Mesothelial cell of epicardium (in vitro differentiated cells): ENCODE measurements at regions not wholly inside any gene's neighbourhood (a gene's known extent, or its start where the extent isn't known, plus 50 kb on each side); places are given as distances from the start of the nearest gene placed in this dataset.

Experiments used
- DNase-seq, 2 experiments: peaks; one replicate each; pipeline ENCODE4 v3.0.0; 2021; ENCODE audit warnings: low spot score in 2 of 2; ENCODE audit not compliant: unreplicated experiment in 2 of 2
- H3K27ac Mint-ChIP-seq: 2 replicates; pipeline ENCODE4 v1.8.0; 2021; ENCODE audit warnings: mixed read lengths
- H3K27me3 Mint-ChIP-seq: 2 replicates; pipeline ENCODE4 v1.8.0; 2021; ENCODE audit warnings: low read depth, mixed read lengths
- H3K36me3 Mint-ChIP-seq: 2 replicates; pipeline ENCODE4 v1.8.0; 2021; ENCODE audit warnings: mixed read lengths
- H3K4me1 Mint-ChIP-seq: 2 replicates; pipeline ENCODE4 v1.8.0; 2021; ENCODE audit warnings: mixed read lengths
- H3K4me3 Mint-ChIP-seq: 2 replicates; pipeline ENCODE4 v1.8.0; 2021; ENCODE audit warnings: mild to moderate bottlenecking, moderate library complexity, mixed read lengths
- H3K9me3 Mint-ChIP-seq: 2 replicates; pipeline ENCODE4 v1.8.0; 2021; ENCODE audit warnings: mixed read lengths
- TF ChIP-seq, protein P1 (sequence below): fragments of 200-600 bp; sonication (generic); IDR thresholded peaks from one replicate; pipeline ENCODE4 v1.5.0; 2021; ENCODE audit warnings: antibody characterized with exemption; ENCODE audit not compliant: unreplicated experiment

DNA sequence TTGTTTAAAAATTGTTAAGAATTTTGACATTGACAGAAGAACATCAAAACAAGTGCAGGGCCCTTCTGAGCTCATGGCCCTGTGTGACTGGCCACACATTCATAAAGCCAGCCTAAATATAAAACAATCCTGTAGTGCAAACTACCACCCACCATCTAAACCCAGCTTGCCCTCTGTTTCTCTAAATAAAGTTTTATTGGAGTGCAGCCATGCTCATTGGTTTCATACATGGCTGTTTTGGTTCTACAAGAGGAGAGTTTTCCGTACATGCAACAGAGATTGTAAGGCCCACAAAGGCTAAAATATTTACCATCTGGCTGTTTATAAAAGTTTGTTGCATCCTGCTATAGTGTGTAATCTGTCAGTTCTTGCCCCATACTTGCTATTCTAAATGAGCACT is 54.6 kb upstream of the TRIM24 start:
- TF ChIP-seq, protein P1, sequence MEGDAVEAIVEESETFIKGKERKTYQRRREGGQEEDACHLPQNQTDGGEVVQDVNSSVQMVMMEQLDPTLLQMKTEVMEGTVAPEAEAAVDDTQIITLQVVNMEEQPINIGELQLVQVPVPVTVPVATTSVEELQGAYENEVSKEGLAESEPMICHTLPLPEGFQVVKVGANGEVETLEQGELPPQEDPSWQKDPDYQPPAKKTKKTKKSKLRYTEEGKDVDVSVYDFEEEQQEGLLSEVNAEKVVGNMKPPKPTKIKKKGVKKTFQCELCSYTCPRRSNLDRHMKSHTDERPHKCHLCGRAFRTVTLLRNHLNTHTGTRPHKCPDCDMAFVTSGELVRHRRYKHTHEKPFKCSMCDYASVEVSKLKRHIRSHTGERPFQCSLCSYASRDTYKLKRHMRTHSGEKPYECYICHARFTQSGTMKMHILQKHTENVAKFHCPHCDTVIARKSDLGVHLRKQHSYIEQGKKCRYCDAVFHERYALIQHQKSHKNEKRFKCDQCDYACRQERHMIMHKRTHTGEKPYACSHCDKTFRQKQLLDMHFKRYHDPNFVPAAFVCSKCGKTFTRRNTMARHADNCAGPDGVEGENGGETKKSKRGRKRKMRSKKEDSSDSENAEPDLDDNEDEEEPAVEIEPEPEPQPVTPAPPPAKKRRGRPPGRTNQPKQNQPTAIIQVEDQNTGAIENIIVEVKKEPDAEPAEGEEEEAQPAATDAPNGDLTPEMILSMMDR, result no peak
- Mint-ChIP-seq H3K4me1 (peaks cover 9% of the 10 kb centered on the region), H3K27me3 (no peaks in the 10 kb centered on the region), H3K4me3 (no peak overlapping the region), H3K9me3 (peaks cover under 1% of the 10 kb centered on the region), H3K27ac (no peak overlapping the region), H3K36me3 (no peaks in the 10 kb centered on the region)
- no peak for DNase-seq

DNA sequence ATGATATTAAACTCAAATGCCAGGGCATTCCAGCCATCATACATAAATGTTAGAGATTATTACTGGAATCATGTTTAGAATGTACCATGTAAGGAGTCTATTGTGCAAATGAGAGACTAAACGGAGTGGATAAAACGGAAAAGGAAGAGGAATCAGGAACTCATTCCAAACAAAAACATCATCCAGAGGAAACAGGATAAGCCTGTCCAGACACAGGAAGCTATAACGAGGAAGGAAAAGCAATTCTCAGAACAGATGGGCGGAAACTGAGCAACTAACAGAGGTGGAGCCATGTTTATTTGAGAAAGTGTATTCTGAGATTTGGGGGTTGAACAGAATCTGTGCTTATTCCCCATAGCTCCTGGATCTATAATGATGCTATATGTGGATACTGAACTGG is 52.3 kb upstream of the TRIM24 start:
- H3K4me1 Mint-ChIP-seq, result peaks cover 7% of the 10 kb centered on the region
- H3K36me3 Mint-ChIP-seq, result no peaks in the 10 kb centered on the region
- H3K9me3 Mint-ChIP-seq, result peaks cover 3% of the 10 kb centered on the region
- no peaks in the 10 kb centered on the region for H3K27me3 Mint-ChIP-seq
- H3K27ac Mint-ChIP-seq, result peak overlapping the region; percentile 32
- H3K4me3 Mint-ChIP-seq, result no peak overlapping the region
- TF ChIP-seq, protein P1, result no peak
- no peak for DNase-seq
